Spleen (tissue), 11 donors: ENCODE measurements at regions not wholly inside any gene's neighbourhood (a gene's known extent, or its start where the extent isn't known, plus 50 kb on each side); places are given as distances from the start of the nearest gene placed in this dataset.

Experiments used
- DNase-seq: peaks from one replicate; pipeline ENCODE4 v3.0.0-alpha.2; 2020
- H3K27ac ChIP-seq, 8 donors: fragments of 200-600 bp; sonication (generic) in 7 of 8; 1 replicate in 4 of 8; 2 replicates in 4 of 8; pipeline versions ENCODE4 v1.5.0 to v1.8.0; 2016 to 2021; ENCODE audit warnings: inconsistent platforms in 4 of 8, mild to moderate bottlenecking in 4 of 8, moderate library complexity in 1 of 8
- H3K27me3 ChIP-seq, 7 donors: fragments of 200-600 bp; sonication (generic) in 6 of 7; replicated peaks in 1 of 7; 1 replicate in 4 of 7; 2 replicates in 3 of 7; pipeline versions ENCODE4 v1.5.0 to v1.8.0; 2016 to 2021; ENCODE audit warnings: inconsistent platforms in 3 of 7, mild to moderate bottlenecking in 1 of 7
- H3K36me3 ChIP-seq, 6 donors: fragments of 200-600 bp; sonication (generic) in 5 of 6; 1 replicate in 4 of 6; 2 replicates in 2 of 6; pipeline versions ENCODE4 v1.5.0 to v1.8.0; 2016 to 2021; ENCODE audit warnings: inconsistent platforms in 2 of 6
- H3K4me1 ChIP-seq, 6 donors: fragments of 200-600 bp; sonication (generic) in 5 of 6; 1 replicate in 3 of 6; 2 replicates in 3 of 6; pipeline versions ENCODE4 v1.5.0 to v1.8.0; 2016 to 2021; ENCODE audit warnings: inconsistent platforms in 3 of 6
- H3K4me3 ChIP-seq, 8 donors: fragments of 200-600 bp; sonication (generic) in 7 of 8; 1 replicate in 4 of 8; 2 replicates in 4 of 8; pipeline versions ENCODE4 v1.5.0 to v1.8.0; 2016 to 2021; ENCODE audit warnings: inconsistent platforms in 4 of 8, mild to moderate bottlenecking in 4 of 8, moderate library complexity in 2 of 8
- H3K9me3 ChIP-seq, 8 donors: fragments of 200-600 bp; sonication (generic) in 7 of 8; 1 replicate in 4 of 8; 2 replicates in 4 of 8; pipeline versions ENCODE4 v1.5.0 to v1.8.0; 2016 to 2021; ENCODE audit warnings: inconsistent platforms in 4 of 8
- CTCF ChIP-seq, 11 experiments: fragments of 200-600 bp in 7 of 11; fragments of 450-650 bp in 4 of 11; sonication (generic) in 4 of 11; IDR thresholded peaks in 8 of 11; conservative IDR thresholded peaks in 3 of 11; 1 replicate in 7 of 11; 2 replicates in 4 of 11; pipeline versions ENCODE4 v1.4.0 to v1.8.0; 2016 to 2021; ENCODE audit warnings: antibody characterized with exemption in 11 of 11, inconsistent platforms in 4 of 11, mild to moderate bottlenecking in 1 of 11
- POLR2A ChIP-seq, 3 donors: fragments of 450-650 bp; IDR thresholded peaks; one replicate each; pipeline ENCODE4 v1.5.1; 2017; ENCODE audit warnings: antibody characterized with exemption in 3 of 3, mild to moderate bottlenecking in 1 of 3
- POLR2AphosphoS5 ChIP-seq, 3 donors: sonication (generic); formaldehyde crosslinking; IDR thresholded peaks; one replicate each; pipeline ENCODE4 v1.5.1; 2017; ENCODE audit warnings: antibody characterized with exemption in 3 of 3
- WGBS, 5 donors: extraction: QIAGEN DNeasy Blood & Tissue Kit in 3 of 5; methylation state at CpG; one replicate each; pipeline versions ENCODE4 v1.1.5 to v1.1.7; 2013 to 2018; 5-methylcytosine and 5-hydroxymethylcytosine counted together
- intact Hi-C: fragments of 100-400 bp; cut with DNase I; formaldehyde crosslinking; loops from one replicate; pipeline ENCODE4 v1.15.0; 2023; ENCODE audit warnings: low total_unique reads
- donor health status: healthy with polysubstance abuse.
- donor health status: DM: no; HTN: no; CAD: no; lungs with moderate emphysema.
- donor health status: DM: no; HTN: no; CAD: no.
- donor health status: Bipolar disorder and iron deficiency.
- donor health status: healthy.
- donor health status: DM: no; HTN: no; CAD: no.
- donor health status: DM: yes; HTN: yes; CAD: no.

DNA sequence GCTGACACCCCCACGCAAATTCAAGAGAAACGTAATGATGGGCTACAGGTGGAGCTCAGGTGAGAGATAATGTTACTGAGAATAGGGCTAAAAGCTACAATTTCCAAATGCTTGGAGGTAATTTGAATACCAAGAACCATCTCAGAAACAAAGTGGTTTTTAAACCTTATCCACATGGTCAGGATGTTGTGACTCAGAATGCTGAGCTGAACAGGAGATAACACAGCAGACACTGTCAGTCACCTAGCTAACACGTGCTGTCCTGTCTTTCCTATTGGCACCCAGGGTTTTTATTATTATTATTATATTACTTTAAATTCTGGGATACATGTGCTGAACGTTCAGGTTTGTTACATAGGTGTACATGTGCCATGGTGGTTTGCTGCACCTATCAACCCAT, 233.0 kb upstream of the MAF start:
- H3K4me1 ChIP-seq: no peaks in the 10 kb centered on the region
- WGBS, 5 donors: 73 to 86% (median 79%) methylated on average over 4 of the region's 4 CpGs
- DNase-seq: no peak
- no peak overlapping the region for H3K4me3 ChIP-seq
- TF ChIP-seq POLR2A (IDR thresholded peaks at IDR 0.05) (no peak), POLR2AphosphoS5 (IDR thresholded peaks at IDR 0.05) (no peak), CTCF (IDR thresholded peaks at IDR 0.05 in 8 of 11, conservative IDR thresholded peaks at IDR 0.05 in 3 of 11) (no peak)
- H3K27me3 ChIP-seq: no peaks in the 10 kb centered on the region
- no peaks in the 10 kb centered on the region for H3K9me3 ChIP-seq
- no peaks in the 10 kb centered on the region for H3K36me3 ChIP-seq
- intact Hi-C loops: no loop called here
- no peak overlapping the region for H3K27ac ChIP-seq

- no peak overlapping the region for H3K4me3 ChIP-seq
- no peaks in the 10 kb centered on the region for H3K4me1 ChIP-seq
- no peak for DNase-seq
- H3K9me3 ChIP-seq: no peaks in the 10 kb centered on the region
- H3K27ac ChIP-seq: no peak overlapping the region
- H3K36me3 ChIP-seq: no peaks in the 10 kb centered on the region
- WGBS, 5 donors: 80 to 93% (median 89%) methylated on average over 7 of the region's 7 CpGs
- no peak for TF ChIP-seq POLR2AphosphoS5 (IDR thresholded peaks at IDR 0.05)
- H3K27me3 ChIP-seq: no peaks in the 10 kb centered on the region
- intact Hi-C loops: no loop called here
These were observed 226.4 kb upstream of the MAF start for GRCh38 chr16:79826732-79827475.

DNA sequence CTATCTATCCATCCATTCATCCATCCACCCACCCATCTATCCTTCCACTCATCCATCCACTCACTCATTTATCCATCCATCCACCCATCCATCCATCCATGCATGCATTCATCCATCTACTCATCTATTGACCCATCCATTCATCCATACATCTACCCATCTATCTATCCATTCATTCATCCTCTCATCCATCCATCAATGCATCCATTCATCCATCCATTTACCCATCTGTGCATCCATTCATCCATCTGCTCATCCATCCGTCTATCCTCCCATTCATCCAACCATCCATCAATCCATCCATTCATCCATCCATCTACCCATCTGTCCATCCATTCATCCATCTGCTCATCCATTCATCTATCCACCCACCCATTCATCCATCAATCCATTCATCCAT, 224.5 kb upstream of the MAF start:
- Histone ChIP-seq H3K4me3 (no peak overlapping the region), H3K36me3 (no peaks in the 10 kb centered on the region), H3K4me1 (no peaks in the 10 kb centered on the region), H3K27ac (no peak overlapping the region), H3K9me3 (no peaks in the 10 kb centered on the region), H3K27me3 (no peaks in the 10 kb centered on the region)
- 84 to 90% (median 86%) methylated on average over 1 of the region's 1 CpG for WGBS, 5 donors
- intact Hi-C loops: no loop called here
- TF ChIP-seq POLR2AphosphoS5 (IDR thresholded peaks at IDR 0.05) (no peak), CTCF (IDR thresholded peaks at IDR 0.05 in 8 of 11, conservative IDR thresholded peaks at IDR 0.05 in 3 of 11) (no peak), POLR2A (IDR thresholded peaks at IDR 0.05) (no peak)
- no peak for DNase-seq

DNA sequence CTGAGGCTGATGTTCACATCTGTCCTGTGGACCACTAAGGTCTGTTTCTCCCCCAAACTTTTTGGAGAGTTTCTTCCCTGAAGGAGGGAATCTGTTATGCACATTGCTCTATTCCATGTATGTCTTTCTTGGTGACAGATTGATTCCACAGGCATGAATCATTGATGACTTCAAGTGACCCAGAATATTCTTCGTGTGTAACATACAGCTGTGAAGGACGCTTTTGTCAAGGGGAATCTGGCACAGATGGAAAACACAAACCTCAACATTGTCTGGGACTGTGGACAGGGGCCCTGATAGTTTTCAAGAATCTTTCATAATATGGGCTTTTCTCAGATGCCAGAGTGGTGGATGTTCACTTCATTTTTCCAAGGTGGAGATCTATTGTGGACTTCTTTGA, 223.1 kb upstream of the MAF start:
- no peaks in the 10 kb centered on the region for H3K9me3 ChIP-seq
- H3K27ac ChIP-seq: no peak overlapping the region
- 53 to 76% (median 64%) methylated on average over 2 of the region's 2 CpGs for WGBS, 5 donors
- H3K4me1 ChIP-seq: no peaks in the 10 kb centered on the region
- H3K36me3 ChIP-seq: no peaks in the 10 kb centered on the region
- intact Hi-C loops: no loop called here
- H3K4me3 ChIP-seq: no peak overlapping the region
- no peaks in the 10 kb centered on the region for H3K27me3 ChIP-seq
- TF ChIP-seq CTCF (IDR thresholded peaks at IDR 0.05 in 8 of 11, conservative IDR thresholded peaks at IDR 0.05 in 3 of 11) (no peak), POLR2A (IDR thresholded peaks at IDR 0.05) (no peak), POLR2AphosphoS5 (IDR thresholded peaks at IDR 0.05) (no peak)
- no peak for DNase-seq
